ENCODE measurements at regions not wholly inside any gene's neighbourhood (a gene's known extent, or its start where the extent isn't known, plus 50 kb on each side); places are given as distances from the start of the nearest gene placed in this dataset.
"Not testable (repeated sequence)": the region's sequence is repeated elsewhere in the genome, so short reads cannot be mapped to it uniquely, and the experiment has no call there.

DNA sequence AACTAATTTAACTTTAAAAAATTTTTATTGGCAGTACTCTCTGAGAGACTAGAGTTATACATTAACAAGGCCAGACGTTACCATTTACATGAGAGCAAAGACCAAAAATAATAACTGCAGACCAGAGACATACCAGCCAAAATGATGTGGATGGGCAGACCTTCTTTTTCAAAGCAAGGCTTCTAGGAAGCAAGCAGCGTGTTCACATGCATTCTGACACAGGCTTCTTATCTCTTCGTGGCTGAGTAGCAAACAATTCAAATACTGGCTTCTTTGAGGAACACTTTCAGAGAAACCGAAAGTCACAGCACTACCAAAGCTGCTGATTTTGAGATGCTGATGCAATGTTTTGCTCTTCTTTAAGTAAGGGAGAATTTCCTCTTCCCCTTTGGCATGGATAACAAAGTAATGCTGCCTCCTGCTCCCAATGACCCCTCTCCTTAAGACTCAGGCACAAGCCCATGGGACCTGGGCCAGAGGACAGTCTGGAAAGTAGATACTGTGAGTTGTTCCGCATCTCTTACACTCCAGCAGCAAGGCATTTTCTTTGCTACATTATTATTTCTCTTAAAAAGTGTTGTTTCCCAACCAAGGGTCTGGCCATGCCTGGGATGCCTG, 181.9 kb downstream of the MREG start:
- DNase-seq (ENCODE audit: low spot score), result no peak

DNA sequence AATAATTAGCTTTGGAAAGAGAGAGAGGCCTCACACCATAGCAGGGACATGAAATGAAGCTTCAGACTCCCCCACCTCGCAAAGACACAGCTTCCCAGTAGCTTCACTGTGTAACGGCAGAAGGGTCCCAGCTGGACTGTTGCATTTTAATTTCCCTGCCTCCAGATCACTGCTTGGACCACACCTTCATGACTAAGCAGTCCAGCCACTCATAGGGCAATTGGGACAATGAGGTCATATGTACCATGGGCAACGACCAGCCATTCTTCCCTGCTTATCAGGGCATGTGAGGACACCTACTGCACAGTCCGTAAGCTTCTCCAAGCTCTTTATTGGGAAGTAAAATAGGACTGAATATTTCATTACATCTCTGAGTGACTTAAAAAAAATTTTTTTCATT, 183.0 kb downstream of the MREG start:
- DNase-seq (ENCODE audit: low spot score), result no peak

DNA sequence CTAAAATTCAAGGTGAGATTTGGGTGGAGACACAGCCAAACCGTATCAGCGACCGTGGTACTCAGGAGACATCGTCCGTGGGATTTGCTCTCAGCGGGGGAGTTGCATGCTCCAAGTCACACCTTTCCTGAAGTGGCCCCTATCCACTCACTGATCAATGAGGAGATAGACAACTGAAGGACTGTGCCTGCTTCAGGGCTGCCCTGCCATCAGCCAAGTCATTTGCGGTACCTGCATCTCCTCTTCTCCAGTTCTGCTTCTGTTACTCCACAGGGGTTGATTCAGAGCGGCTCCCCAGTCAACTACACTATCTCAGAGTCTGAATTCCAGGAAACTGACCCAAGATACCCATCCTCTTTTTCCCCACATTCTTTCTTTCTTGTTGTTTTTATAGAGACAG, 184.1 kb downstream of the MREG start:
- DNase-seq (ENCODE audit: low spot score), result no peak

DNA sequence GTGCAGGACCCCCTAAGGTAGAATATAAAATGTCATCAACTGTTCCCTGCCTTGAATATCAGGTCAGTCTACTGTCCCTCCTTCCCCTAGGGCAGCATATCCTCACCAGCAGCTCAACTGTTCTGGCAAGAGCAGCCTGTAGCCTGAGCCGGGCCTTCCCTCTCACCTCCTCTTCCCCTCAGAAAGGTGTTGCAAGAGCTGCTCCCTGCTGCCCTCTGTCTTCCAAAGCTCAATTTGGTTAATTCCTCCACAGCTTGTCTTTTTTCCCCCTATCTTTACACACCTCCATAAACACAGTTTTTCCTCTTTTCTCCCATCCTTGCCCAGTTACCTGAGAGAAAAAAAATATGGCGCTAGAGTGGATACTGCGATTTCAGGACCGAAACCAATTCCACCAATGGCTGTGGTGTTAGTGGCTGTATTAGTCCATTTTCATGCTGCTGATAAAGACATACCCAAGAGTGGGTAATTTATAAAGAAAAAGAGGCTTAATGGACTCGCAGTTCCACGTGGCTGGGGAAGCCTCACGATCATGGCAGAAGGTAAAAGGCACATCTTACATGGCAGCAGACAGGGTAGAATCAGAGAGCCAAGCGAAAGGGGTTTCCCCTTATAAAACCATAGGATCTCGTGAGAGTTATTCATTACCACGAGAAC, 184.7 kb downstream of the MREG start:
- no peak for DNase-seq (ENCODE audit: low spot score)

DNA sequence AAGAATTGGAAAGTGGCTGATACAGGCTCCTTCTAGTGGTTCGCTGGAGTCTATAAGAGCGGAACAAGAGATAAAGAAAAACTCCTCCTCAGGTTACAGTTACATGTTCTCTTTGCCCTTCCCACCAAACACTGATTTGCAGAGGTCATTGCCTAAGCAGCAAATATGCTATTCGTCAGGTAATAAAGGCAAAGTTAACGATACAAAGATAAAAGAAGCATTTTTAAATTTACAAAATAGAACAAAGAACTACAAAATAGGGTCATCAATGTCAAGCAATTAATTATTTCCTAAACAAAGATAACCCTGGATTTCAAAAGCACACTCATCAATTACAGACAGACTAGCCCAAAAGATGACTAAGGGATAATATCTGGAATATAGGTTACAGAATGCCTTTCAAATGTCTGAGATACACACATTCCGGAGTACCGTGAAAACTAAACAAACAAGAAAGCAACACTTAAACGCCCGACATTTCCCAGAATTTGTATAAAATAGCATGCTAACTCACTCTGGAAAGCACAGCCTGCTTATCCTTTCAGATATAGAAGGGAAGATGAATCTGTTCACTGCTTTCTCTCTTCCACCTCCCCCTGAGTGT, 186.4 kb downstream of the MREG start:
- no peak for DNase-seq (ENCODE audit: low spot score)

DNA sequence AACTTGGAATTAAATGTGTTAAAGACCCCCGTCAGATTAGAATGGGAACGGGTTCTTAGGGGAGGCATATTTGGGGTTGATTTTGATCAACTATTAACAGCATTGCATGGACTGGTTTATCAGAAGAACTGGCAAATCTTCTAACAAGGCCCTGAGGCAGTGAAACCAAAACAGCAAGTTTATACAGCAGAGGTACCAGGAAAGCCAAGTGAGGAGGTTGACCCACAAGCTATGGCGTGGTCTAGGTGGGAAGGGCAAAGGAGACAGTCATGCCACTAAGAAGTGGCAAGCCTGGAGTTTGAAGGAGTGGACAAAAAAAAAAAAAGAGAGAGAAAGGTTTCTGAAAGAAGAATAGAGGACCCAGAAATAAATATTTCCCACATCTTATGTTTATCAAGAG, 187.0 kb downstream of the MREG start:
- DNase-seq (ENCODE audit: low spot score), result no peak

DNA sequence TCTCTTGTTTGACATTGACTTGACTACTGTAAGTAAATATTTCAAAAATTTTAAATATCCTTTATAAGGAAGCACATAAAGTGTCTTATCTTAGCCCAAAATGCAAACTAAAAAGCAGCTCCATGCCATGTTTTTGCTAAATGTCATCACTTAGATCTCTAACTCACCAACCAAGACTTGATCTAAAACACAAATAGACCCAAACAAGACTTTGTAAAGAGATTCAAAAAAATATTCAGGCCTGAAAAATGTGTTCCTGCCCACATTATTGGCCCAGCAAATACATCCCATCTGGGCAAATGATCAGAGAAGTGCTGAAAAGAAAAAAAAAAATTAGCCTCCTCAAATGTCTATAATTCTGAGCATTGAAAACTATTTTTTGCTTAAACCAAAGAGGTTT, 187.6 kb downstream of the MREG start:
- no peak for DNase-seq (ENCODE audit: low spot score)

DNA sequence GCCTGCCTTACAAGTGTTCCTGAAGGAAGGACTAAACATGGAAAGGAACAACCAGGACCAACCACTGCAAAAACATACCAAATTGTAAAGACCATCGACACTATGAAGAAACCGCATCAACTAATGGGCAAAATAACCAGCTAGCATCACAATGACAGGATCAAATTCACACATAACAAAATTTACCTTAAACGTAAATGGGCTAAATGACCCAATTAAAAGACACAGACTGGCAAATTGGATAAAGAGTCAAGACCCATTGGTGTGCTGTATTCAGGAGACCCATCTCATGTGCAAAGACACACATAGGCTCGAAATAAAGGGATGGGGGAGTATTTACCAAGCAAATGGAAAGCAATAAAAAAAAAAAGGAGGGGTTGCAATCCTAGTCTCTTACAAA, 192.1 kb downstream of the MREG start:
- not testable (repeated sequence) for DNase-seq (ENCODE audit: low spot score)

DNA sequence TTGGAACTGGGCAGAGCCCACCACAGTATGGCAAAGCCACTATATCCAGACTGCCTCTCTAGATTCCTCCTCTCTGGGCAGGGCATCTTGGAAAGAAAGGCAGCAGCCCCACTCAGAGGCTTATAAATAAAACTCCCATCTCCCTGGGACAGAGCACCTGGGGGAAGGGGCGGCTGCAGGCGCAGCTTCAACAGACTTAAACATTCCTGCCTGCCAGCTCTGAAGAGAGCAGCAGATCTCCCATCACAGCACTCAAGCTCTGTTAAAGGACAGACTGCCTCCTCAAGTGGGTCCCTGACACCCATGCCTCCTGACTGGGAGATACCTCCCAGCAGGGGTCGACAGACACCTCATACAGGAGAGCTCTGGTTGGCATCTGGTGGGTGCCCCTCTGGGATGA, 193.6 kb downstream of the MREG start:
- not testable (repeated sequence) for DNase-seq (ENCODE audit: low spot score)

DNA sequence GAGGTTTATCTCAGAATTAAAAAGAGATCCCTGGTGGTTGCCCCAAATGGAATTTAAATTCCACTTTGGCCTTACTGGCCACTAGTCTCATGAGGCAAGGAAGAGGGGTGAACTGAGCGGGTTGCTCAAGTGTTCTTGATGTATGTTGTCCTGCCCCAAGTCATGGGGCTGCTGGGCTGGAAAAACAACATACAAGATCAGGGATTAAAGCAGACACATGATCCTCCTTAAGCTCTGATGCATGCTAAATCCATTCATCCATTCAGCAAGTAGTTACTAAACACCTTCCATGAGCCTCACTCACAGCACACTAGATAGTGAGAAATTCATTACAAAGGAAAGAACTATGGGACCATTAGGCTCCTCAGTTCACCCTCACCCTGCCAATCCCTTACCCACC, 196.3 kb downstream of the MREG start:
- DNase-seq (ENCODE audit: low spot score), result no peak

DNA sequence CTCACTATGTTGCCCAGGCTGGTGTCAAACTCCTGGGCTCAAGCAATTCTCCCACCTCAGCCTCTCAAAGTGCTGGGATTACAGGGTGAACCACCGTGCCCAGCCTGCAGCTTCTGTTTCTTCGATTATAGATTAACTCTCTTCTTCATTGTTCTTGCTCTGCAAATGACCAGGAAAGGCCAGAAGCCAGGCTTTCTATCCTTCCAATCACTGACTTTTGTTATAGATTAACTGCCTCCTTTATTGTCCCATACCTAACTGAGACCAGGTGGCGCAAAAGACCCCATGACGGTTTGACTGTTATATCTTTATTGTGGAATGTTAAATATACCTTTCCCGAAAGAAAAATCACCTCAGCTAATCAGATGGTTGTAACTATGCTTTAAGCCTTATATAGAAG, 196.9 kb downstream of the MREG start:
- DNase-seq (ENCODE audit: low spot score), result no peak

DNA sequence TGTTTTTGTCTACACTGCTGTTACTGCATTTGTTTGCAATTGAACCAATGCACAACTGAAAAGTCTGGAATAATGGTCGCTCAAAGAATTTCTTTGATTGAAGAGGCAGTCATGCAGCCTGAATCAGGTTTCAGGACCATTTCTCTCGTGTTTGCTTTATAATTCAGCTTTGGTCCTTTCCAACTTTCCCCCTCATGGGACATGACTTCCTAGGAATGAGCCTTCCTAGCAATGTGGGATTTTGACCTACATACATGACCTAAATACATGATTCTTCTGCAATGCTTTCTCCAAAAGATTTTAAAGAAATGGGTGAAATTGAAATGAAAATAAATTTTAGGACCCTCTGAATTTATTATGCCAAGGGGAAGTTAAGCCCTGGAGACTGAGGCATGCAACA, 197.4 kb downstream of the MREG start:
- no peak for DNase-seq (ENCODE audit: low spot score)

DNA sequence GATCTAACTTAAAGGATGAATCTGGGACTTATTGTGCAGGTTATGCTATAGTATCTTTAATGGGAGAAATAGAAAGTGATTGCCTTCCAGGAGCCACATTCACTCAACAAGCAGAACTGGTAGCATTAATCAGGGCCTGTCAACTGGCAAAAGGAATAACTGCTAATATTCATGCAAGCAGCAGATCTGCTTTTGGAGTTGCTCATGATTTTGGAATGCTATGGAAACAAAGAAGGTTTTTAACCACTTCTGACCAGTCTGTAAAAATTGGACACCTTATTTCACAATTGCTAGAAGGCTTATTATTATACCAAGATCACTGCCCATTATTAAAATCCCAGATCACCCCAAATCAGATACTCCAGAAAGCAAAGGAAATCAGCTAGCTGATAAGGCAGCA, 200.4 kb downstream of the MREG start:
- no peak for DNase-seq (ENCODE audit: low spot score)

DNA sequence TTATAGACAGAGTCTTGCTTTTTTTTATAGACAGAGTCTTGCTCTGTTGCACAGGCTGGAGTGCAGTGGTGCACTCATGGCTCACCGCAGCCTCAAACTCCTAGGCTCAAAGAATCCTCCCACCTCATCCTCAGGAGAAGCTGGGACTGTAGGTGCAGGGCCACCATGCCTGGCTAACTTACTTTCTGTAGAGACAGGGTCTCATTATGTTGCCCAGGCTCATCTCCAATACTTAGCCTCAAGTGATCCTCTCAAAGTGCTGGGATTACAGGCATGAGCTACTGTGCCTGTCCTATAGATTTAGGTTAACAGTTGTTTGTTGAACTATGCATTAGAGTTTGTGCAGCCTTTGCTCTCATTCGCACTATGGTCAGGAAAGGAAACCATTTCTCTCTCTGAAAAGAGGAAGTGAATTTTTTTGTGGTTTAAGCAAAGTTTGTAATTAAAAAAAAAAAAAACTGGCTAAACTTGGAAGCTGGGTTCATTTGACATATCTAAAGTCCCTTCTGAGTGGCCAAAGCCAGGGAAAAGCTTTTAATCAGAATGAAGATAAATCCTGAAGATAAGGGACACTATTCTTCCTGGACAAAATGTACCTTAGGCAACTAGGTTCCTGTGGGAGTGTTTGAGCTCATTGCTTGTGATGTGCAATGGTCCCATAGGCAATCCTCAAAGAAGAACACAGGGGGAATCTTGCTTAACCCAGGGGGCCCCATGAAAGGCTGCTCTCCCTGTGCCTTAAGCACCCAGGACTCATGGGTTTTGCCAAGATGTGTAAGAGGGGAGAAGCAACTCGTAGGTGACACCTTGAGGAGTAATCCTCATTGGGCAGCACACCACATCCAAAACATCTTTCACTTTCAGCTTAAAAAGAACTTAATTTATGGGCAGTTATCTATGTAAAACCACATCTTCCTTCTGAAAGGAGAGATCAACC, 201.7 kb downstream of the MREG start:
- DNase-seq (ENCODE audit: low spot score), result no peak

DNA sequence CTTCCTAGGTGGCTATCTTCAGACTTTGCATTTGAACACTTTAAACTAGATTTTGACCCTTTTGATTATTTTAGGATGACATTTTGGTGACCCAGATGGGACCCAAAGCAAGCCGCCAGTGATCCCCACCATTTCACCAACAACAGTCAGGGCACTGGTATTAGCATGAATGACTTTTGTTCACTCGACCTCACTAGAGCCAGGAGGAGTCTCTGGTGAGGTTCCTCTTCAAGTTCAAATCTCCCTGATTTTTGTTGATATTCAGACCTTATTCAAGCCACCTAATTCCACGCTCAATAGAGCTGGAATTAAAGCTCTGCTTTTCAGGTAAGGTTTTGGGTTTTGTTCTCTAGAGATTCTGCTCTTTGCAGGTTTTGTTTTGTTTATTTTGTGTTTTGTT, 202.3 kb downstream of the MREG start:
- DNase-seq (ENCODE audit: low spot score), result no peak

DNA sequence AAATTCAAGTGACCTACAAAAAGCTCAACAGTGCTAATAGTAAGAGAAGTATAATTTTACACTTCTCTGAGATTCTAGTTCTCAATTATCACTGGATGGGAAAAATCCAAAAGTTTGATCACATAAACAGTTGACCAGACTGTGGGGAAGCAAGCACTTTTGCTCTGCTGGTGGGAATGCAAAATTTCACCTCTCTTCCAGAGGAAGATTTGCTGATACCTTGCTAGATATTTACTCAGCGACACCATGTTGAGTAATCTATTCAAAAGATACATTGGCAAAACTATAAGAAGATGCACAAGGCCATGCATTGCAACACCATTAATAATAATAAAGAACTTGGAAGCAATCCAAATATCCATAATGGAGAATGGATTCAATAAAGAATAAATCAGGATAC, 204.4 kb downstream of the MREG start:
- no peak for DNase-seq (ENCODE audit: low spot score)

DNA sequence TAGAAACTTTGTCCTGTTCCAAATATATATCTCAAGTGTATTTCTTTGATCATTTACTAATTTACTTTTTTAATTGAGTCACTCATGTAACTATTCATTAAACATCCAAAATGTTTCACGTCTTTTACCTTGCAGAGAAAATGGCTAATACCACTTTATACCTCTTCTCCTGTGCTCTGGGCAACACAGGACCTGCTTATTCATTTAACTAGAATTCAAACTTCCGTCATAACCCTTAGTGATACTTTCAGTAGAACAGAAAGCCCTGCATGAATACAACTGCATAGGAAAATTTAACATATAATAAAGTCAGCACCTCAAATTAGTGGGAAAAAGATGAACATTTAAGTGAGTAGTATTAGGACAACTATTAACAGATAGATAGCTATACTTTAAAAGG, 205.2 kb downstream of the MREG start:
- no peak for DNase-seq (ENCODE audit: low spot score)

DNA sequence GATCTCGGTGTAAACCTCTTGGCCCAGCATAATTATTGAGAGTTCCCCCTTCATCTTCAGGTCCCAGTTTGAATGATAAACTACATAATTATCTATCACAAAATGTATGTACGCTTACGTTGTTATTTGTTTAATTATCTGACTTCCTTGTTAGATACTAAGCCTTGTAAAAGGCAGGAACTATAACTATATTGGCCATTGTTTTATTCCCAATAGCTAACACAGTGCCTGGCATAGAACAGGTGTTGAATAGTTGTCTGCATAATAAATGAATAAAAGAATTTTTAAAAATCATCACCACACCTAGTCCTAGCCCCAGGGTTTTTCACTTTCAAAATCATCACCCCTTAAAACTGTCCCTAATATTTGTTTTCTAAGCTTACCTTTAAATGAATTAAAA, 207.9 kb downstream of the MREG start:
- no peak for DNase-seq (ENCODE audit: low spot score)

DNA sequence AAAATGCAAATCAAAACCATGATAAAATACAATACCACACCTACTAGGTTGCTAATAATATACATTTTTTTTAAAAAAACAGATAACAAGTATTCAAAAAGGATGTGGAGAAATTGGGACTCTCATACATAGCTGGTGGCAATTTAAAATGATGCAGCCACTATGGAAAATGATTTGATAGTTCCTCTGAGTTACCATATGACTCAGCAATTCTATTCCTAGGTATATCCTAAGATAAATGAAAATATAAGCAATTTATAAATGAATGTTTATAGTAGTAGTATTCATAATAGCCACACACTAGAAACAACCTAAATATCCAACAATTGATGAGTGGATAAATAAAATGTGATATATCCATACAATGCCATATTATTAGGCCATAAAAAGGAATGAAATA, 210.2 kb downstream of the MREG start:
- DNase-seq (ENCODE audit: low spot score), result no peak

DNA sequence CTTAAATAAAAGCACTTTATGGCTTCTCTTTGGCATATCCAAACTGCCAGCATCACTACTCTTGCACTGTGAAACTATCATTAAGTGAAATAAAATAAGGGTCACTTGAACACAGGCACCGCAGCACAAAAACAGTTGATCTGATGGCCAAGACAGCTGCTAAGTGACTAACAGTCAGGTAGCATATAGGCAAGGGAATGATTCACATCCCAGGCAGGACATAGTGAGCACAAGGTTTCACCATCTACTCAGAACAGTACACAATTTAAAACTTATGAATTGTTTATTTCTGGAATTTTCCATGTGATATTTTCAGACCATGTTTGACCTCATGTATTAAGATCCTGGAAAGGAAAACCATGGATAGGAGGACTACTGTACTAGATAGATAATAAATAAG, 214.2 kb downstream of the MREG start:
- no peak for DNase-seq (ENCODE audit: low spot score)

DNA sequence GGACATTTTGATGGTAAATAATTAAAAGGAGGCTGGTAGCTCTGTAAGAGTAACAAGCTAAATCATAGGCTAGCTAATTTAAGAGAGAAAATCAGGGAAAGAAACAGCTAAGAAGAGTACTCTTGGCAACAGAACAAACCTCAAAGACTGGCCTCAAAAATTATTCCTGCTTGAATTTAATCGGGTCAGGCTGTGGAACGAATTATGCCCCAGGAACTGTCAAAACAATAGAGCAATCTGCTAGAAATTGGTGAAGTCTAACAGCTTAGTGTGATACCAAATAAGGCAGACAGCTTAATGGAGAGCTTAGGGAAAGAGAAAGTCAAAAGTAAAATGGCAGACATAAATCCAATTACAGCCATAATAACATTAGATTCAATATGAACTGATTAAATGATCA, 215.7 kb downstream of the MREG start:
- no peak for DNase-seq (ENCODE audit: low spot score)

DNA sequence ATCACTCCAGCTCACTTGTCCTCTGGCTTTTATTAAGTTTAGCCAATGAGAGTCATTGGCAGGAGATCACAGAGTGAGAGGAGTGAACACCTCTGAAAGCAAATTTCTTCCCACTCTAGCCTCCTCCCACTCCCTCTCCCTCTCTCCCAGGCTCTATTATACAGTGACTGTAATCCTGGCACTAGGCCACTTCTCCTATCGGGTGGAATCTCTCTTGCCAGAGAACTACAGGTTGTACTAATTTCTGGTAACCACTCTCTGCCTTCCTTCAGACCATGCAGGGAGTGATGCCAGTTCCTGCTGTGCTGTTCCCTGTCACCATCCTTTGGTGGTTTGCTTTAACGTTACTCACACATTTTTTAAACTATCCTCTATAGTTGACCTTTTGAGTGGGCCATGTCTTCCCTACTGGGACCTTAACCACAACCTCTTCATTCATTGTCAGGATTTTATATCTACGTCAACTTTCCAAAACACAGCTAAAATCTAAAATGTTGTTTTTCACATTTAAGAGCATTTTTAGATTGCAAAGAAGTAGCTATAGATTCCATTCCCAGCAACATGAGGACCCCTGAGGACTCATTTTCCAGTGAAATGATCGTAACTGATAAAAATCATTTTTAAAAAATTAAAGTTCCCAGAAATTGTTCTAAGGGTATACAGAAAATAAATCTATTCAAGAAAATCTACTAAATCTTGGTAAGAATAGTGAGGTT, 217.1 kb downstream of the MREG start:
- DNase-seq (ENCODE audit: low spot score), result no peak
